Stimulated activated CD8-positive, alpha-beta memory T cell treated with anti-CD3 and anti-CD28 coated beads, Interleukin-2, amount 100 ng/mL, for 1 hour (primary cell): ENCODE measurements at regions not wholly inside any gene's neighbourhood (a gene's known extent, or its start where the extent isn't known, plus 50 kb on each side); places are given as distances from the start of the nearest gene placed in this dataset.
"Not testable (repeated sequence)": the region's sequence is repeated elsewhere in the genome, so short reads cannot be mapped to it uniquely, and the experiment has no call there.

ENCODE experiments used
- DNase-seq, 2 donors: peaks; one replicate each; pipeline ENCODE4 v3.0.0-alpha.2; 2020; ENCODE audit warnings: low read depth in 2 of 2

- DNase-seq, result no peak
Observed at GRCh38 chr1:101370488-101370887, 133.7 kb downstream of the S1PR1 start.

- DNase-seq, result no peak
Observed at GRCh38 chr1:101371259-101371658, 134.4 kb downstream of the S1PR1 start.

GRCh38 chr1:101373570-101373969, 136.8 kb downstream of the S1PR1 start:
- no peak for DNase-seq

DNA sequence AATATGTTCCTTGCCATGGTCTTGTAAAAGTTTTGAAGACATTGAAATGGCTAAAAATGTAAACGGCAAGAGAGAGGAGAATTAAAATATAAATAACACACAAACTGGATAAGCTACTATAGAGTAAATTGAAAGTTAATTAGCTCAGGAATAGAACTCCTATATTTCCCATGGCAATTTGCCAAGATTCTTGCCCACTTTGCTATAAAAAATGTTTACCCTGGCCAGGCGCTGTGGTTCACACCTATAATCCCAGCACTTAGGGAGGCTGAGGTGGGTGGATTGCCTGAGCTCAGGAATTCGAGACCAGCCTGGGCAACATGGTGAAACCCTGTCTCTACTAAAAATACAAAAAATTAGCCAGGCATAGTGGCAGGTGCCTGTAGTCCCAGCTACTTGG, 138.6 kb downstream of the S1PR1 start:
- DNase-seq, result not testable (repeated sequence)

DNA sequence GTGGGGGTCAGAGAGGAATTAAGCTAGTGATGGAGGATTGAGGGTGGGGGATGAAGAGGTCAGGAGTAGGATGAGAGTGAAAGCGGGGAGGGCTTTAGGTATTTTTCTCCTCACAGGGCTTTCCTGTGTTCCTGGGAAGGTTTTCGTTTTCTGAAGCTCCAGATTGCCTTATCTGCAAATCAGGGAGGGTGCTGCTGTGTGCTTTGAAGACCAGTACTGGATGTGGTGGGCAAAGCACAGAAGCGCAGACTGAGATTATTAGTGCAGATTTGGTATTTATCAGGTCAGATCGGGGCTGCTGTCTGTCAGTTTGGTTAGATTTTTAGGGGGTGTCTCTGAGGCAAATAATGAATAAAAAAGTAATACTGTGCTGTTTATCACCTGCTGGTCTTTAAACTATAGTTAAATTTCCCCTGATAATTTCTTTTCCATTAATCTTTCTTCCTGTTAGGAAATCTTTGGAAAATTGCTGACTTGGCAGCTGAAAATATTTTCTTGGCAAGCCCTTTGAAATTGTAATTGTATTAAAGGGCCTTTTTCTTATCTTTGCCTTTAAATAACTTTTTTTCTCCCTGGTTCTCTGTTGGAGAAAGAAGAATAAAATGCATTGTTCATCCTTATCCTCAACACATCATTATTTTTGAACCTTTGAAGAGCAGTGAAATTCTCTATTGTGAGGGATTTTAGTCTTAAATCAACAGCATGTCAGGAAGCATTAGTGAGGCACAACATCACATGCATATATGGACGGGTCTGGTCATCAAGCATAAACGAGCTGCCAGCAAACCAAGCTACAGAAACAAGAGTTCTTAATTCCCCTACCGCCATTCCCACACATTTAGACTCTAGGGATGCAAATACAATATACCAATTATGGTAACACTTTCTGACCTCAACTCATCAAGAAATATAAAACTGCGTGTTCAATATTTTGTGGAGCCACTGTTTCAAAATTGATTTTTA, 139.6 kb downstream of the S1PR1 start:
- DNase-seq, result no peak

GRCh38 chr1:101377084-101377835, 140.4 kb downstream of the S1PR1 start:
- no peak for DNase-seq

DNA sequence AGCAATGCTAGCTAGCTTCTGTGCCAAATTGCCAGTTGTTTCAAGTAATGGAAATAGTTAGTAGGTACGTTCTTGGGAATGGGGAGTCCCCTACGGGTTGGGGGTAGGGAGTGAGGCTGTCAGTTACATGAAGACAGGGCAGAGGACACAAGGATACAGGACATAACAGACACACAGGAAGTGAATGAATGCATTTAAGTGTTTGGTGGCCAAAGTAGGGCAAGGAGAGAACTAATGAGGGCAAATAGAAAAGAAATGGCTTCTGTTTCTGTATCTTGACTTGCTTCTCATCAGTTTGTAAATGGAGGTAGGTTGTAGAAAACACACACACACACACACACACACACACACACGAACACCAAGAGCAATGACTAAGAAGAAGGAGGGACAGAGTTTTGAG, 142.2 kb downstream of the S1PR1 start:
- no peak for DNase-seq

DNA sequence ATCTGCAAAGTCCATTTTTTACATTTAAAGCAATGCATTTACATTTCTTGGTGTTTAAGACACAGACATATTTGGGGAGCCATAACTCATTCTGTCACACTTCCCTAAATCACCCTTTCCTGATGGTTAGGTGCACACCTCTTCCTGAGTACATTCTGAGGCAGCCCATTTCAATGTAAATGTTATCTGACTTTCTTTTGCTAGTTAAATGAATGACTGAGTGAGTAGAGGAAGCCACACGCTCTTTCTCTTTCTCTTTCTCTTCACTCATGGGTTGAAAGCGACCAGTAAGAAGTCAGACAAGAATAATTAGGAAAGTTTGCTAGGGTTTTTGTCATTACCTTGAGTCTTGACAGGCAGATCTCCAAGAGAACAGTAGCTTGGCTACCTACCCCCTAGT, 143.1 kb downstream of the S1PR1 start:
- no peak for DNase-seq

- DNase-seq, result no peak
Observed at GRCh38 chr1:101382135-101382534, 145.3 kb downstream of the S1PR1 start.

DNA sequence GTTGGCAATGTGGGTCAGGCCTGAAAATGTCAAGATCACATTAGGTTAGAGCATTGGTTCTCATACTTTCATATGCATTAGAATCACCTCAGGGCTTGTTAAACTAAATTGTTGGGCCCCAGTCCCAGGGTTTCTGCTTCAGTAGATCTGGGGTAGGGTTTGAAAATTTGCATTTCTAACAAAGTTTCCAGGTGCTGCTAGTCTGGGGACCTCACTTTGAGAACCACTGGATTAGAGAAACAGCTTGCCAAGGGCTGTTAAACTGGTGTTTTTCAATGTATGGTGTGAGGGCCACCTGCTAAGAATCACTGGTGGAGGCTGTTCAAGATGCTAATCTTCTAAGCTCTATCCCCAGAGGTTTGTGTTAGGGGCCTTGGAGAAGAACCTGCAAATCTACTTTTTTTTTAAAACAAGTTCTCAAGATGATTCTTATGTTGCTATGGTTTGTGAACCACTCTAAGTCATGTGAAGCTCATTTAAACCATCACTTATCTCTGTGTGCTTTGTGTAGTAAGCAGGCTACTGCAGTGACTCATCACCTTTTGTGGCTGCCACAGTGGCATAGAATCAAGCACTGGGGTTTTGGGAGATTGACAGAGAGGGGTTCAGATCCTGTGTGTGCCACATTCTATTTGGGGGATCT, 152.2 kb downstream of the S1PR1 start:
- no peak for DNase-seq

DNA sequence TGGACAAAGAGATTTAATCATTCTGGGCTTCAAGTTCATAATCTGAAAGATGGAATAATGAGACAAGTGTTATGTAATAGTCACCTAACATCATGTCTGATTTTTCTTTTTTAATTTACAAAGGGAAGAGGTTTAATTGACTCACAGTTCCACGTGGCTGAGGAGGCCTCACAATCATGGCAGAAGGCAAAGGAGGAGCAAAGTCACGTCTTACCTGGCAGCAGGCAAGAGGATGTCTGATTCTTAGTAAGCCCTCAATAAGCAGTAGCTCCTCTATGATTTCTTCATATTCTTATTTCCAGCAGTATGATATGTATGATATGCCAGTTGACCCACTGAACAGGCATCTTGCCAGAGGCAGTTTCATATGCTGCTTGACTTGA, 152.7 kb downstream of the S1PR1 start:
- no peak for DNase-seq

DNA sequence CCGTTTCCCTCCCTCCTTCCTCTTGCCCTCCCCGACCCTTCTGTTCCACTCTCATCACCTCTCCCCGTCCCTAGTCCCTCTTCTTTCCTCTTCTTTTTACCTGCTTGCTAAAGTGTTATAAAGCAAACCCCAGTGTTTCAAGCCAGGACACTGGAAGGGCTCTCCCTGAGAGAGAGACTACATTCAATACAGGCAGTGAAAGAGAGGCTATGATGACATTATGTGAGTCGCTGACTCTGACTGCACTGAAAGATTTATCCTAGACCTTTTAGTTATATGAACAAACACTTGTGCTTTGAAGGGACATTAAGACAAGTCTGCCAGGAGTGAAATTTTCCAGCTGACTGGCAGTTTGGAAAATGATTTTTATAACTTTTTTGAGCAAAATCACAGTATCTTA, 155.7 kb downstream of the S1PR1 start:
- DNase-seq, result no peak

DNA sequence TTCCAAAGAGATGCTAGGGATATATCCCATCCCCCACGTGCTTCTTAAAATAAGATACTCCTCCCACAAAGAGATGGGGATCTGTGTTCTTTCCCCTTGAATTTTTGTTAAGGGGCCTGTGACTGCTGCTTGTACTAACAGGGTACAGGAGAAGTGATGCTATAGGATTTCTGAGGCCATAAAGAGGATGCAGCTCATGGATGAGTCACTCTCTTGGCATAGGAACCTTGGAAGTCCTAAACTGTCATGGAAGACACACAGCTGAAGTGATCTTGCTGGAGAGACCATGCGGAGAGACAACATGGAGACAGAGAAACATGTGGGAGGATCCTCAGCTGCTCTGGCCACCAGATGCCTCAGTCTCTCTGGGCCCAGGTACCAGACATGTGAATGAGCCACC, 157.2 kb downstream of the S1PR1 start:
- DNase-seq, result no peak

DNA sequence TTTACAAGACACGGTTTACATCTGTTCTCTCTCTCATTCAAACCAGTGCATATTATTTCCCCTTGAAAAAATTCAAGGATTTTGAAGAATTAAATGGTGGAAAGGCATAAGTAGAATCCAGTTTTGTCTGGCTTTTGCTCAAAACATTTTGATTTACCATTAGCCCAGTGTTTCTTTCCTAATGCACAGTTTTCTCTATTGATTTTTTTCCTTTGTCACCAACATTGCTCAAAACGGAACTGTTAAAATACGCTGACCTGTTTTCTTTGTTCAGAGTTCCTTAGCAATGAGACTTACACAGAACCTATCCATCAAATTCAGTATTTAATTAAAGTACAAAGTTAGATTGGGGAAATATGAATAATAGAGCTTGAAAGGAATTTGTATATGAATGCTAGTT, 162.4 kb downstream of the S1PR1 start:
- no peak for DNase-seq

DNA sequence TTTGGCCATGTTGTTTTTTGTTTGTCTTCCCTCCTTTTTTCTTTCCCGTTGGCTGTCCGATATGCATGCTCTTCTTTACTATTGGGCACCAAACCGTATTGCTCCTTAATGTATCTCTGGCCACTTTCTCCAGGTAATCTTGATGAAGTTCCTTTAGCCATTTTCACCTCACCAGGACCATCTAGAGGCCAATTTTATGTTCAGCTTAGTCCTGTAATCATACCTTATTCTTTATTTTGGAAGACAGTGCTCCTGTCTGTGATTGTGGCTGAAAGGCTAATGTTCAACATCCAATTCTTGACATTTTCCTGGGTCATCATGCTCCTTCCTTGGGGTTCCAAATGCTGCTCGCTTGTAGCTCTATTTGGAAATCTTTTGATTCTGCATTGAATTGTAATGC, 169.5 kb downstream of the S1PR1 start:
- DNase-seq, result no peak

DNA sequence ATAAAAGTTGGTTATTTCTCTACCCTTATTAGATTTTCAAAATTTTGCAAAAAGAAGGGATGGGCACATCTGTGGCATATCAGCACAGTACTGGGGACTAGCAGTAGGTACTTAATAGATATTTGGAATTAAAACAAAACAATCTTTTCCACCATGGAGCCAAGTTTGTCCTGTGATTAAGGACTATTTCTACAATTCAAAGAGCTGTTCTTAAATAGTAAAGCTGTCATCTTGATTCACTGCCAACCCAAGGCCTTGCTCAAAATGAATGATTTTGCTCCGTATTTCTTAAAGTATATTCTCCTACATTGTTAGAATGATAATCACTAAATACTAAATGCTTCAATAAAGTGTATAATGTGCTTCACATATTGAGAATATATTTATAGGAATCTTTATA, 169.9 kb downstream of the S1PR1 start:
- no peak for DNase-seq

- no peak for DNase-seq
Observed at GRCh38 chr1:101407505-101408211, 170.8 kb downstream of the S1PR1 start.

- DNase-seq, result no peak
Observed at GRCh38 chr1:101408212-101409042, 171.6 kb downstream of the S1PR1 start.

GRCh38 chr1:101409102-101409501, 172.3 kb downstream of the S1PR1 start:
- DNase-seq, result no peak

DNA sequence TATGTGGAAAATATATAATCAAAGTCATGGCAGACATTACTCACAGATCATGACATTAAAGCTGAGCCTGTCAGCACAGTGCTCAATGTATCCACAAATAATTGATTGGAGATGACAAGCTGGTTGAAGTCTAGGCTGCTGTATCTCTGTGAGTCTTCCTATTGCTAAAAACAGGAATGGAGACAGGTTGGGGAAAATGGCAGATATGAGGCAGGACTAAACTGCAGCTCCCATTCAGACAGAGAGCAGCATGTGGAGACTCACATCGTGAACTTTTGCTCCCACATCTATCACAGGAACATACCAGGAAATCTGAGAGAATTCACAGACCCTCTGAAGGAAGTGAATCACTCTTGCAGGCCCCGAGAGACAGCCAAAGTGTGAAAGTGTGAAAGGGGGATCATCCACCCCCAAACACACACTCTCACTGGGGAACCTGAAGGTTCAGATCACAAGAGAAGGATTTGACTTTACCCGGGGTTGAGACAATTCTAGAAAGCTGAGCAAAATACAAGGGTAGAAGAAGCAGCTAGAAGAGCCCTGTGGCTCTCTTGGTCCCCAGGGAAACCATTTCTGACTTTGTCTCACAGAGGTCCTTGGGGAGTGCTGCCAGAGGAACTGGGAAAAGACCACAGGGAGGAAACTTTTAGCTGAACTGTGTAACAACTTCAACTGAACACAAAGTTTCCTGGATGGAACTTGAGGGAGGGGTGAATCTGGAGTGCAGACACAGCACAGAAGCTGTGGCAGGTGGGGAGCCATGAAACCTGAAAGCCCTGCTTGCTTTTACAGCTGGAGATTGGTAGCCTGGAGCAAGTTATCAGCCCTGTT, 173.4 kb downstream of the S1PR1 start:
- no peak for DNase-seq
